LNCaP clone FGC (cell line): ENCODE measurements at regions not wholly inside any gene's neighbourhood (a gene's known extent, or its start where the extent isn't known, plus 50 kb on each side); places are given as distances from the start of the nearest gene placed in this dataset.

Experiments
- DNase-seq: peaks from one replicate; pipeline ENCODE4 v3.0.0-alpha.2; 2011; ENCODE audit warnings: low read depth
- H3K4me3 ChIP-seq: 2 replicates; pipeline ENCODE4 v1.5.1; 2011; ENCODE audit warnings: mild to moderate bottlenecking, low read depth, low read length, control low read depth
- CTCF ChIP-seq: IDR thresholded peaks from 2 replicates; pipeline ENCODE4 v1.5.1; 2012; ENCODE audit warnings: mild to moderate bottlenecking; ENCODE audit not compliant: control insufficient read depth, insufficient read depth; ENCODE audit errors: extremely low read depth

GRCh38 chr6:105476978-105477377 lies 74.1 kb upstream of the PREP start:
- TF ChIP-seq CTCF, result no peak
- H3K4me3 ChIP-seq, result no peak overlapping the region
- no peak for DNase-seq

DNA sequence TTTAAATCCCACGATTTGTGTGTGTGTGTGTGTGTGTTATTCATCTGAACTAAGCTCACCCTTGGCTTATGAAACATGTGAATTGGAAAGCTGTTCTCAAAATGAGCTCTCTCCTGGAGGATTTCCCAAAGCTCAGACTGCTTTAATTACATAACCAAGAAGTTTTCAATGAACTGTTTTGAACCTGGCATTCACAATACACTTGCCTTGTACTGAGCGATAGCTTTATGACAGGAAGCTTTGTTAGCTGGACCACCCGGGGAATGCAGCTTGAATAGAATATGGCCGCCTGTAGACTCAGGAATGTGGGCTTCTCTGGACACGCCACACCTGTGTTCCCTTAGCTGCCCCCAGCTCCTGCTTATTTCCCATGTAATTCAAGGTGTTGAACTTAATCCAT lies 71.4 kb upstream of the PREP start:
- no peak for DNase-seq
- TF ChIP-seq CTCF, result no peak
- H3K4me3 ChIP-seq, result no peak overlapping the region

GRCh38 chr6:105469946-105470345 lies 67.1 kb upstream of the PREP start:
- no peak overlapping the region for H3K4me3 ChIP-seq
- TF ChIP-seq CTCF, result no peak
- DNase-seq, result peak; percentile 15

GRCh38 chr6:105468850-105469249 lies 66.0 kb upstream of the PREP start:
- TF ChIP-seq CTCF, result no peak

GRCh38 chr6:105460860-105461259 lies 58.0 kb upstream of the PREP start:
- TF ChIP-seq CTCF, result no peak
- no peak for DNase-seq

More at GRCh38 chr6:105468850-105469249, 66.0 kb upstream of the PREP start:
- no peak for DNase-seq
- H3K4me3 ChIP-seq, result no peak overlapping the region

GRCh38 chr6:105459864-105460263 lies 57.0 kb upstream of the PREP start:
- TF ChIP-seq CTCF, result no peak
- no peak for DNase-seq
- H3K4me3 ChIP-seq, result no peak overlapping the region

More at GRCh38 chr6:105460860-105461259, 58.0 kb upstream of the PREP start:
- H3K4me3 ChIP-seq, result no peak overlapping the region

GRCh38 chr6:105459049-105459448 lies 56.2 kb upstream of the PREP start:
- H3K4me3 ChIP-seq, result no peak overlapping the region
- no peak for DNase-seq

More at GRCh38 chr6:105459049-105459448, 56.2 kb upstream of the PREP start:
- no peak for TF ChIP-seq CTCF
